Bronchial epithelial cell (primary cell): ENCODE measurements at regions not wholly inside any gene's neighbourhood (a gene's known extent, or its start where the extent isn't known, plus 50 kb on each side); places are given as distances from the start of the nearest gene placed in this dataset.
"Not testable (repeated sequence)": the region's sequence is repeated elsewhere in the genome, so short reads cannot be mapped to it uniquely, and the experiment has no call there.

ENCODE experiments used
- DNase-seq: peaks from one replicate; pipeline ENCODE4 v3.0.0-alpha.2; 2010; ENCODE audit warnings: low read depth
- FAIRE-seq: peaks from 2 replicates; lab custom pipeline; 2011; peaks lifted over from hg19 to GRCh38; lab: Jason Lieb, UNC
- H3K27me3 ChIP-seq: 2 replicates; pipeline ENCODE4 v1.5.1; 2011; ENCODE audit warnings: low read length; ENCODE audit not compliant: control insufficient read depth, insufficient read depth
- H3K36me3 ChIP-seq: 2 replicates; pipeline ENCODE4 v1.5.1; 2011; ENCODE audit warnings: low read length; ENCODE audit not compliant: control insufficient read depth, insufficient read depth
- H3K4me3 ChIP-seq: 2 replicates; pipeline ENCODE4 v1.5.1; 2011; ENCODE audit warnings: mild to moderate bottlenecking, low read depth, low read length, control low read depth
- CTCF ChIP-seq: IDR thresholded peaks from 2 replicates; pipeline ENCODE4 v1.5.1; 2011; ENCODE audit warnings: mild to moderate bottlenecking, moderate library complexity, low read length, control low read depth, inconsistent platforms; ENCODE audit not compliant: insufficient read depth, severe bottlenecking

- Histone ChIP-seq H3K36me3 (no peaks in the 10 kb centered on the region), H3K4me3 (no peak overlapping the region), H3K27me3 (no peaks in the 10 kb centered on the region)
- FAIRE-seq (no peak), DNase-seq (no peak)
- TF ChIP-seq CTCF, result no peak
Measured at GRCh38 chr10:108612485-108612884, 1310.8 kb downstream of the XPNPEP1 start.

GRCh38 chr10:108608860-108609259 lies 1314.5 kb downstream of the XPNPEP1 start:
- no peaks in the 10 kb centered on the region for H3K36me3 ChIP-seq
- DNase-seq (no peak), FAIRE-seq (no peak)
- TF ChIP-seq CTCF, result no peak
- H3K27me3 ChIP-seq, result no peaks in the 10 kb centered on the region
- H3K4me3 ChIP-seq, result no peak overlapping the region

- DNase-seq (peak; percentile 74), FAIRE-seq (no peak)
- Histone ChIP-seq H3K36me3 (no peaks in the 10 kb centered on the region), H3K27me3 (no peaks in the 10 kb centered on the region), H3K4me3 (no peak overlapping the region)
- TF ChIP-seq CTCF, result no peak
Measured at GRCh38 chr10:108601851-108602250, 1321.5 kb downstream of the XPNPEP1 start.

- not testable (repeated sequence) for H3K36me3 ChIP-seq, H3K4me3 ChIP-seq, H3K27me3 ChIP-seq, DNase-seq, FAIRE-seq
Measured at GRCh38 chr10:108600511-108600910, 1322.8 kb downstream of the XPNPEP1 start.

- H3K36me3 ChIP-seq, DNase-seq, FAIRE-seq, H3K4me3 ChIP-seq, H3K27me3 ChIP-seq: not testable (repeated sequence)
Measured at GRCh38 chr10:108599317-108599716, 1324.0 kb downstream of the XPNPEP1 start.

- FAIRE-seq, result no peak
- no peak for DNase-seq
- no peak for TF ChIP-seq CTCF
- Histone ChIP-seq H3K27me3 (no peaks in the 10 kb centered on the region), H3K4me3 (no peak overlapping the region), H3K36me3 (no peaks in the 10 kb centered on the region)
Measured at GRCh38 chr10:108598831-108599230, 1324.5 kb downstream of the XPNPEP1 start.

- FAIRE-seq (no peak), DNase-seq (no peak)
- TF ChIP-seq CTCF, result no peak
Measured at GRCh38 chr10:108598320-108598695, 1325.0 kb downstream of the XPNPEP1 start.

More at GRCh38 chr10:108598320-108598695, 1325.0 kb downstream of the XPNPEP1 start:
- H3K27me3 ChIP-seq, result no peaks in the 10 kb centered on the region
- no peak overlapping the region for H3K4me3 ChIP-seq
- no peaks in the 10 kb centered on the region for H3K36me3 ChIP-seq
